HFFc6 (cell line): ENCODE measurements at regions not wholly inside any gene's neighbourhood (a gene's known extent, or its start where the extent isn't known, plus 50 kb on each side); places are given as distances from the start of the nearest gene placed in this dataset.
A peak's percentile ranks its signal among the peaks of the same experiment; 100 is the strongest.

Source experiments
- DNase-seq: peaks from one replicate; pipeline ENCODE4 v3.0.0-alpha.2; 2018
- H3K27ac Mint-ChIP-seq: 2 replicates; pipeline ENCODE4 v1.8.0; 2020; ENCODE audit warnings: mild to moderate bottlenecking, mixed read lengths
- H3K27me3 Mint-ChIP-seq: 2 replicates; pipeline ENCODE4 v1.8.0; 2021; ENCODE audit warnings: mild to moderate bottlenecking, moderate library complexity, mixed read lengths; ENCODE audit not compliant: insufficient read depth
- H3K36me3 Mint-ChIP-seq: 2 replicates; pipeline ENCODE4 v1.8.0; 2021; ENCODE audit warnings: low read depth, mixed read lengths
- H3K4me1 Mint-ChIP-seq: 2 replicates; pipeline ENCODE4 v1.8.0; 2020; ENCODE audit warnings: low read depth, mixed read lengths
- H3K4me3 Mint-ChIP-seq: 2 replicates; pipeline ENCODE4 v1.8.0; 2020; ENCODE audit warnings: mild to moderate bottlenecking, moderate library complexity, mixed read lengths
- H3K9me3 Mint-ChIP-seq: 2 replicates; pipeline ENCODE4 v1.8.0; 2020; ENCODE audit warnings: mild to moderate bottlenecking, mixed read lengths
- TF ChIP-seq, protein P1 (sequence below): fragments of 200-600 bp; sonication (generic); IDR thresholded peaks from 2 replicates; pipeline ENCODE4 v1.5.0; 2021; ENCODE audit warnings: antibody characterized with exemption, mild to moderate bottlenecking

DNA sequence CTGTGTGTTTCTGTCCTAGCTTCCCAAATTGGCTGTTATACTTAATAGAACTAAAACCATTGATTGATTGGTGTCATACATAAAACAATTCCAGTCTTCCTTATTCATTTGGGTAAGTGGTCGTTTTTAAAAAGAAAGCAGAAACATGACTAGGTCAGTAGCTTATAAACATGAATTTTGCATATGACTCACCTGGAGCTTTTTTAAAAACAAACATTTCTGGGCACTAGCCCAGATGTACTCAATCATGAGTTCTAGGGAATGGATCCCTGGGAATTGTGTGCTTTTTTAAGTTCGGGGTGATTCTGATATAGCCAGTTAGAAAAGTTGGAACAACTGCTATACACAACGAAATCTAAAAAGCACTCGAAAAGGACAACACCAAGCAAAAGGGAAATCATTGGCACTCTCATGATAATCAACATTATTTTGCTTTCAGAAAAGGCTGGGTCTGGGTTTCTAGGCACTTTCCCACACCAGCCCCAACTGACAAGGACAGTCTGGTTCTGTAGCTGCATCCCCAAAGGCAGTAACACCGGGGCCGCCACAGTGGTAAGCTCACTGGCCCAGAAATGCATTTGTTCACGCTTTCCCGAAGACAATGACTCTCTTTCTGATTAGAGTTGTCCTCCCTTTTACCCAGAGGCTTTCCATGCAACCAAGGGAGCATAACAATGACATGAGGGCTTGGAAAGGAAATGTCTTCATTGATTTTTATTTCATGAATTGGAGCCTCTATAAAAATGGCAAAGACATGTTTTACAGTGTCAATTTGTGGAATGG is 664.9 kb upstream of the WWC1 start:
- no peaks in the 10 kb centered on the region for H3K9me3 Mint-ChIP-seq
- no peak overlapping the region for H3K4me3 Mint-ChIP-seq
- no peaks in the 10 kb centered on the region for H3K27me3 Mint-ChIP-seq

DNA sequence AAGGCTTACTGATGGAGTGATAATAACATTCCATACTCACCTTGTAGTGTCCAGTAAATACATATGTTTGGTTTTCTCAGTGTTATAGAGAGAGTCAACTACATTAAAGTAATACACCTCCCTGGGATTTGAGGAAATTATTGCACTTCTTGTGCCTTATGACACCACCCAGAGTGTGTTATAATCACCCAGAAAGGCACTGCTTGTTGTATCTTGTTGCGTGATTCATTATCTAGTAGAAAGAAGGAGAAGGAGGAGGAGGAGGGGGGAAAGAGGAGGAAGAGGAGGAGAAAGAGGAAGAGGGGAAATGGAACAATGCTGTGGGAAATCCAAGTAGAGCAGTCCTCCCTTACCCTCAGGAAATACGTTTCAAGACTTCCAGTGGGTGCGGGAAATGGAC is 661.8 kb upstream of the WWC1 start:
- no peak overlapping the region for H3K27ac Mint-ChIP-seq
- no peak for DNase-seq
- no peak overlapping the region for H3K4me3 Mint-ChIP-seq
- peaks cover 31% of the 10 kb centered on the region for H3K4me1 Mint-ChIP-seq
- no peaks in the 10 kb centered on the region for H3K36me3 Mint-ChIP-seq
- no peaks in the 10 kb centered on the region for H3K9me3 Mint-ChIP-seq
- TF ChIP-seq, protein P1, sequence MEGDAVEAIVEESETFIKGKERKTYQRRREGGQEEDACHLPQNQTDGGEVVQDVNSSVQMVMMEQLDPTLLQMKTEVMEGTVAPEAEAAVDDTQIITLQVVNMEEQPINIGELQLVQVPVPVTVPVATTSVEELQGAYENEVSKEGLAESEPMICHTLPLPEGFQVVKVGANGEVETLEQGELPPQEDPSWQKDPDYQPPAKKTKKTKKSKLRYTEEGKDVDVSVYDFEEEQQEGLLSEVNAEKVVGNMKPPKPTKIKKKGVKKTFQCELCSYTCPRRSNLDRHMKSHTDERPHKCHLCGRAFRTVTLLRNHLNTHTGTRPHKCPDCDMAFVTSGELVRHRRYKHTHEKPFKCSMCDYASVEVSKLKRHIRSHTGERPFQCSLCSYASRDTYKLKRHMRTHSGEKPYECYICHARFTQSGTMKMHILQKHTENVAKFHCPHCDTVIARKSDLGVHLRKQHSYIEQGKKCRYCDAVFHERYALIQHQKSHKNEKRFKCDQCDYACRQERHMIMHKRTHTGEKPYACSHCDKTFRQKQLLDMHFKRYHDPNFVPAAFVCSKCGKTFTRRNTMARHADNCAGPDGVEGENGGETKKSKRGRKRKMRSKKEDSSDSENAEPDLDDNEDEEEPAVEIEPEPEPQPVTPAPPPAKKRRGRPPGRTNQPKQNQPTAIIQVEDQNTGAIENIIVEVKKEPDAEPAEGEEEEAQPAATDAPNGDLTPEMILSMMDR: no peak
- H3K27me3 Mint-ChIP-seq: no peaks in the 10 kb centered on the region

More for the DNA sequence above, 664.9 kb upstream of the WWC1 start:
- Mint-ChIP-seq H3K27ac (no peak overlapping the region), H3K36me3 (no peaks in the 10 kb centered on the region), H3K4me1 (peaks cover 16% of the 10 kb centered on the region)
- no peak for DNase-seq
- TF ChIP-seq, protein P1: no peak

DNA sequence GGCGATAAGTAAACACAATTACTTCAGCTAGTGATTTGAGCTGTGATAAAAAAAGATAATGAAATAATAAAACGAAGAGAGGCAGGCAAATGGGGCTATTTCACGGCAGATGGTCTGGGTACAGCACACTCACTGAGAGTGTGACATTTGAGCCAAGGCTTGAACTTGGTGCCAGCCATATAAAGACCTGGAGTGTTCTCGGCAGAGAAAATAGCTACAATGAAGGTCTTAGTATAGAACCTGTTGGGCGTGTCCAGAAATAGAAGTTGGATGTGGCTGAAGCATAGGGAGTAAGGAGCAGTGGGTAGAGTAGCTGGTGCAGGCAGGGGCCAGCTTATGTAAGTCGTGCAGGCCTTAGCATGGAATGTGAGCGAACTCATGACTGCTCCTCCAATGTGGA is 660.3 kb upstream of the WWC1 start:
- Mint-ChIP-seq H3K36me3 (no peaks in the 10 kb centered on the region), H3K27me3 (no peaks in the 10 kb centered on the region), H3K27ac (no peak overlapping the region), H3K4me3 (no peak overlapping the region), H3K4me1 (peaks cover 38% of the 10 kb centered on the region), H3K9me3 (no peaks in the 10 kb centered on the region)
- TF ChIP-seq, protein P1: no peak
- no peak for DNase-seq

DNA sequence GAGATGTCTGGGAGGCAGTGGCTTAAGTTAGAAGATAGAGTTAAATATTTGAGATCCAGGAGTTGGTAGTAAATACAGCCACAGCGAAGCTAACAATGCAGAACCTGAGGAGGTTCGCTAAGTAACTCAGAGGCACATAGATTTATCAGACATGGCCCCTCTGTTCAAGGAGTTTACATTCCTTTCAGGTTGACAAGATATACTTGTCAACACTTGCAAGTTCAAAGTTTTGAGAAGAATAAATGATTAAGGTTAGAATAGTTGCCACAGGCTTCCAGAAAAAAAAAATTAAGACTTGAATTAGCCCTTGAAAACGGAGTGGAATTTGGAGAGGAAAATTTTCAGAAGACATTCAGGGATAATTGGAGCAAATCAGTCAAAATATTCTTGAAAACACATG is 658.3 kb upstream of the WWC1 start:
- Mint-ChIP-seq H3K4me1 (peaks cover 35% of the 10 kb centered on the region), H3K4me3 (peak overlapping the region; percentile 74; the same call in 1 of the 2 replicates), H3K27ac (peak overlapping the region; percentile 99), H3K36me3 (no peaks in the 10 kb centered on the region), H3K27me3 (no peaks in the 10 kb centered on the region), H3K9me3 (no peaks in the 10 kb centered on the region)
- no peak for DNase-seq
- TF ChIP-seq, protein P1: no peak

DNA sequence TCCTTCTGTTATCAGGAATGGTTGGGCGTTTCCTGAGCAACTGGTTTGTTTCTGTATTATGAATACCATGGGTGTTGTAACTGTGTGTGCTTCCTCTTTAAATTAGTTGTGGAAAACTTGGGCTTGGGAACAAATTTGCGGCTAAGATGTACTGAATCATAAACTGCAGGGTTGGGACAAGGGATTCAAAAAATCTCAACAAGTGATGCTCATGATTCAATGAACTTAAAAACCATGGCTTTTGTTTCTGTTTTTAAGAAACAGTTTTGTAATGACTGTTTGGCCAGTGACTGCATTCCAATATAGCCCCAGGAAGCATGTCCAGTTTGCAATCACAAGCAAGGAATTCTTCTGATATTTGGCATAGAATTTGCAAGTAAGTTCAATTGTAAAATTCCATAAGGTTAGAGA is 657.5 kb upstream of the WWC1 start:
- peaks cover 43% of the 10 kb centered on the region for H3K4me1 Mint-ChIP-seq
- H3K4me3 Mint-ChIP-seq: peak overlapping the region; percentile 74
- peak; percentile 97 for DNase-seq
- no peaks in the 10 kb centered on the region for H3K9me3 Mint-ChIP-seq
- TF ChIP-seq, protein P1: no peak
- no peaks in the 10 kb centered on the region for H3K36me3 Mint-ChIP-seq
- H3K27me3 Mint-ChIP-seq: no peaks in the 10 kb centered on the region
- peak overlapping the region; percentile 99 for H3K27ac Mint-ChIP-seq
